HepG2 (cell line): ENCODE measurements at regions not wholly inside any gene's neighbourhood (a gene's known extent, or its start where the extent isn't known, plus 50 kb on each side); places are given as distances from the start of the nearest gene placed in this dataset.

Source experiments
- AKNA ChIP-seq: sonication (generic); formaldehyde crosslinking; IDR thresholded peaks from 2 replicates; pipeline ENCODE4 v1.4.0; 2020; ENCODE audit warnings: missing genetic modification reagents, borderline replicate concordance
- BRCA1 ChIP-seq: sonication (generic); formaldehyde crosslinking; IDR thresholded peaks from 2 replicates; pipeline ENCODE4 v1.4.0; 2020; ENCODE audit warnings: missing genetic modification reagents
- HDAC1 ChIP-seq: sonication (generic); formaldehyde crosslinking; IDR thresholded peaks from 2 replicates; pipeline ENCODE4 v1.5.1; 2020; ENCODE audit warnings: mild to moderate bottlenecking, missing genetic modification reagents
- KDM6A ChIP-seq: IDR thresholded peaks from 2 replicates; pipeline ENCODE4 v1.6.1; 2016; ENCODE audit warnings: low read depth
- NR1H2 ChIP-seq: sonication (generic); formaldehyde crosslinking; IDR thresholded peaks from 2 replicates; pipeline ENCODE4 v1.8.1; 2022; ENCODE audit warnings: low read depth, missing genetic modification reagents, borderline replicate concordance
- RERE ChIP-seq: IDR thresholded peaks from 2 replicates; pipeline ENCODE4 v1.6.1; 2016; ENCODE audit warnings: low read depth, missing genetic modification reagents, missing compliant biosample characterization
- SSRP1 ChIP-seq: IDR thresholded peaks from 2 replicates; pipeline ENCODE4 v1.6.1; 2016; ENCODE audit warnings: control low read depth
- ZBTB20 ChIP-seq: sonication (generic); formaldehyde crosslinking; IDR thresholded peaks from 2 replicates; pipeline ENCODE4 v1.8.1; 2023; ENCODE audit warnings: missing genetic modification reagents, low read depth, mild to moderate bottlenecking, borderline replicate concordance
- ZNF503 ChIP-seq: sonication (generic); formaldehyde crosslinking; IDR thresholded peaks from 2 replicates; pipeline ENCODE4 v1.4.0; 2020; ENCODE audit warnings: missing genetic modification reagents
- ZNF556 ChIP-seq: sonication (generic); formaldehyde crosslinking; IDR thresholded peaks from 2 replicates; pipeline ENCODE4 v1.4.0; 2020; ENCODE audit warnings: mild to moderate bottlenecking, missing genetic modification reagents, borderline replicate concordance
- ZSCAN30 ChIP-seq: sonication (generic); formaldehyde crosslinking; IDR thresholded peaks from 2 replicates; pipeline ENCODE4 v1.5.0; 2020; ENCODE audit warnings: mild to moderate bottlenecking, missing genetic modification reagents
- ZSCAN5A ChIP-seq: sonication (generic); formaldehyde crosslinking; IDR thresholded peaks from 2 replicates; pipeline ENCODE4 v1.8.0; 2022; ENCODE audit warnings: mild to moderate bottlenecking, missing genetic modification reagents, borderline replicate concordance

GRCh38 chr20:18914796-18915195 is 101.2 kb downstream of the SCP2D1 start (continued):
- no peak for TF ChIP-seq RERE (CRISPR knock-in tag)
- TF ChIP-seq SSRP1 (CRISPR knock-in tag), result no peak
- no peak for TF ChIP-seq ZSCAN30 (CRISPR knock-in tag)
- TF ChIP-seq ZNF556, result no peak
- TF ChIP-seq ZNF503 (CRISPR knock-in tag), result no peak
- TF ChIP-seq AKNA (CRISPR knock-in tag), result no peak
- no peak for TF ChIP-seq BRCA1 (CRISPR knock-in tag)
- TF ChIP-seq HDAC1 (CRISPR knock-in tag), result no peak
- TF ChIP-seq KDM6A (CRISPR knock-in tag), result no peak
- TF ChIP-seq ZBTB20 (CRISPR knock-in tag), result no peak
- no peak for TF ChIP-seq ZSCAN5A
- TF ChIP-seq NR1H2 (CRISPR knock-in tag), result no peak
